ENCODE measurements at regions not wholly inside any gene's neighbourhood (a gene's known extent, or its start where the extent isn't known, plus 50 kb on each side); places are given as distances from the start of the nearest gene placed in this dataset.

DNA sequence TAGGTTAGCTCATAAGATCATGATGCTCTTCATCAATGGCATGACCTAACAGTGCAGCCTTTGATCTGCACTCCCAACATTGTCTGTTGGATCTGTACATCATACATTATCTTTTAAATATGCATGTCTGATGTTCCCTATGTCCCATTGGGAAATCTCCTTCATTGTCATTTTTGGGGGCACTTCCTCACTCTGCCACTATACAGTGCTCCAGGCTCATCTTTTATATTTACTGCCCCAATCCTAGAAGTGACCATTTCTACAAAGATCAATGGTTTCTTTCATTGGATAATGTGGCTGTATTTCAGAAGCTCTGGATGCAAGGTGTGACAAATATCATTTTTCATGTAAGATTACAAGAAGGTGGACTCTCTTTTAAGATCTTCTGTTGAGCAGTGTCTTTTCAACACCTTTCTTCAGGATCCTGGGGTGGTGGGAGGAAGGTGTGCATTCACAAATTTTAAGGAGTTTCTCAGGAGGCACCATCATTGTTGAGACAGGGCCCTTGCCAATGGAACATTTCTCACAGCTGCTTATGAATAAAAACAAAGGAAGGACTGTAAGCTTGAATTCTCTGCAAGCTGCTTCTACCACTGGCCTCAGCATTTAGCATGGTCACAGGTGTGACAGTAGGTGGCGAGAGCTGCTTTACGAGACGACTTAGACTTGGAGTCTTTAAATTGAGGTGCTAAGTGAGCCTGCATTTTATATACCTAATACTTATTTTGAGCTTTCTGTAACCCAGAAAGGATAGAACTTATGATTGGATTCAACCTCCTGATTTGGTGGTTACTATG lies 403.0 kb downstream of the LMO7 start:
- no peak for DNase-seq

DNA sequence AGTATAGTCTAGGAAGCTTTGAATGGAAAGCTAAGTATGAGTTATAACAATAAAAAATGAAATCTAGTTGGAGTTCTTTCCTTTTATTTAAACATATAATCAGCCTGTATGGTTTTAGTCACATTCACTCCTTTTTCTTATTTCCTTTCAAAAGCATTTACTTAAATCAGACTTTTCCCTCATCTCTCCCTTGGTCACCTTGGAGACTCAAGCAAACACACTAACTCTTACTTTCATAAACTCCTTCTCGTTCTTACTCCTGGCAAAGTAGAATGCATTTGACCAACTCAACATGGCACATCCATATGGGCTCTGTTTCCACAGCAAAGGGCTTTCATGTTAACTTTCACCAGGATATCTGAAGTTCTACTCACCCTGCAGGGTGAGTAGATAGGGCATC lies 400.0 kb downstream of the LMO7 start:
- no peak for DNase-seq

DNA sequence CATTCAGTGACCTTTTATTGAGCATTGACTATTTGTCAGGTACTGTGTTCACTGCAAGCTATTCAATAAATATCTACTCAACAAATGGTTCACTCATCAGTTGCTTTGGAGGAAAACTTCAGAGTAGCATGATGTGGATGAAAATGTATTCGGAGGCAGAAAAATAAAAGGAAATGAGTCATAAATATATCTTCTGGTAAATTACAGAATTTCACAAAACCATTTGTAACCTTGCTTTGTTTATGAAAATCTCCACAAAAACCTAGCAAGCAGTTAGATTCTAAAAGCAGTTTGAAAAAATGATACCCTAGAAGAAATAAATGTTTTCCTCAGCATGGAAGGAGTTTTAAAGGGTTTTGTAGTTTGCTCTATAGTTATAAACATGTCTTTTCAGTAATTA lies 399.6 kb downstream of the LMO7 start:
- DNase-seq = no peak

DNA sequence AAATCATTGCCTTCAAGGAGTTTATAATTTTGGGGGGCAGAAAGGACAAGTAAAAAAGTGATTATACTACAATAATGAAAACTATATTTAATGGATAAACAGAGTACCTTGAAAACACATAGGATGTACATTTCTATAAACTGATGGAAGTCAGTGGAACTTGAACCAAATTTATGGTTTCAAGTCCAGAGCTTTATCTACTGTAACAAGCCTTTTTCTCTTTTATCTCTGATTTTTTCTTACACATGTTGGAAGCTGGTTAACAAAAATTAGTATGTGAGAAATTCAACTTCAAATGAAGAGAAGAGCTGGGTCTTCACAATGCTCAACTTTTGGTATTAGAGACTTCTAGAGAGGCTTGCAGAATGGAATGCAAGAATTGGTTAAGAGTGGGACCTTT lies 393.6 kb downstream of the LMO7 start:
- no peak for DNase-seq

DNA sequence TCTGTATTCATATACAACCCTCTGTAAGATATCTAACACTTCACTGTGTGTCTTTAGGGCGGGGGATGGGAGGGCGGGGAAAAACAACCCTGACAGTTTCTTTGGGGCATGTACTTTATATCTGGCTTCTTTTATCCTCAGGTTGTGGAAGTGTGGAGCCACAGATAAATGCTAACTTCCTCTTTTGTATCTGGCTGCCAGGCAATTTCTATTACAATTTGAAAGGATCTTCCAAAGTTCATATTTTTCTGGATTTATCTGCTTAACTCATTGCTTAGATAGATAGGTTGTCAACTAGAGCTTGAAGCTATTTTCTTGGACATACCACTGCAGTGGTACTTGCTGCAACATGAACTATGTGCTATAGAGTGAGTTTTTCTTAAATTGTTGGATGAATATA lies 393.0 kb downstream of the LMO7 start:
- no peak for DNase-seq

DNA sequence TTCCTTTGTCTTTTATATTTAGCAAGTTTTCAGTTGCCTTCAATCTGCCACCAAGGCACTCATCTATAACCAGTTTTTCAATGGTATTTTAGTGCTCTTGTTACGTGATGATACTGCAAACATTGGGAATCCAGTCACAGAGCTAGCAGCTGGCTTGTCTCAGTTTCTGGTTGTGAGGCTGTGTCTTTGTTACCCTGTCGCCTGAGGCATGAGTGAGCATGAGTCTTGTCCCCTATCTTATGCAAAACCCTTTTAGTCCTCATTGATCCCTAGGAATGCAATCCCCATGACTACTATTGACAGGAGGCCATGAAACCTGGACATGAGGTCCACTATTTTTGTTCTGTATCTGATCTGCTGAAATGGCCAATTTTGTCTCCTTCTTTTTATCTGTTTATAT lies 391.0 kb downstream of the LMO7 start:
- no peak for DNase-seq

DNA sequence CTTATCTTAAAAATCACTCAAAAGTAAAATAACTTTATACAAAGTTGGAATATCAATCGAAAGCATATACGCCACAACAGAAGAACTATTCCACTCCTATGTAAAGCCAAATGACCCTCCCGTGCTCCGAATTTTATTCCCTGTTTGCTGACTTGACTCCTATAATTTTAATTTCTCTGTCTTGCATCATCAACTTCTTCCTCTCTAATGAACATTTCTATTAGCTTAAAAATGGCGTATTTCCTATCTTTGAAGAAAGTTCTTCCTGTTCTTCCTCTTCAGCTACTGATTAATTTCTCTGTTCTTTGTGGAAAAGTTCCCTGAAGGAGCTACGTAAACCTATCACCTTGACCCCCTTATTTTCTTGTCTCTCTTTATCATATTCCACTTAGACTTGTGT lies 389.3 kb downstream of the LMO7 start:
- no peak for DNase-seq

DNA sequence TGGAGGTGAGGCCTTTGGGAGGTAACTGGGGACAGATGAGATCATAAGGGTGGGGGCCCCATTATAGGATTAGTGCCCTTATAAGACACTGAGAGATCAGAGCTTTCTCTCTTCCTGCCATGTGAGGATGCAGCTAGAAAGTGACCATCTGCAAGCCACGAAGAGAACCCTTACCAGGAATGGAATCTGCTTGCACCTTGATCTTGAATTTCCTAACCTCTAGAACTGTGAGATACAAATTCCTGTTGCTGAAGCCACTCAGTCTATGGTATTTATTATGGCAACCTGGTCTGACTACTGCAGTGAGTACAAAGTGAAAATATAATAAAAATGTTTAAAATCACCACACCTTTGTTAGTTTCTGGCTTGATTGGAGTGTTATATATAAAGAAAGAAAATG lies 388.0 kb downstream of the LMO7 start:
- peak; percentile 50 for DNase-seq

DNA sequence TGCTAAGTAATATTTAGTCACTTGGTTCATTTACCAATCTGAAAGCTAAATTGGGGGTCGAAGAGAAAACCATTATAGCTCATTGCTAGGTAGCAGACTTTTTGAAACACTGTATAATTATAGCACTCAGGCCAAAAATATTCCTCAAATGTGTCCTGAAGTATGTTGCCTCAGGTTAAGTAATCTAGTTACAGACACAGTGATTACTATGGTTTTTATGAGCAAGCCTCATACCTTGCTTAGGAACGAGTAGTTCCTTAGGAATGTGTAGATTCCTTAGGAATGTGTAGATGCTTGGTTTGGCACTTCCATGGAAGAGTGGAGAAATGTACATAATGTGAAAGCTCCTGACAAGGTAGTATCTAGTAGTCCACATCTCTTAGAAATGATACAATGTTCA lies 387.5 kb downstream of the LMO7 start:
- DNase-seq = no peak

DNA sequence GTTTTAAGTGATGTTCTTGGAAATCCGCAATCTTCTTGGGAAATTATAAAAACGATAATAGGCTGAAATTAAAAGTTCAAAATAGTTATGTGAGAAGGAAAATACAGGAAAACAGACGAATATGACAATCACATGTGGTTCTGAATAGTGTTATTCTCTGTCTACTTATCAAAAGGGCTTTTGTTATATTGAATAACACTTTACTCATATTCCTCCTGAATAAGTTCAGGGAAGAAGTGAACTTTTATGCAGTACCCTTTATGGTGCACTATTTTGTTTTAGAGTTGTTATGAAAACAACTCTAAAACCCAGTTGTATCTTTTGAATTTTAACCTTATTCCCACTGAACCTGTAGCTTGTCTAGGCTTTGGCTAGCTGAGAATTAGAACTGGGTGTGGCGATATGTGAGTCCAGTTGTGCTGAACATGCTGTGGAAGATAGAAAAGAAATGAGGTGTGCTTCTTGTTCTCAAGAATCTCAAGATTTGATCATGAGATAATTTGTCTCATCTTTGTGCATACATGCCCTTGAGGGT lies 384.4 kb downstream of the LMO7 start:
- DNase-seq = no peak

DNA sequence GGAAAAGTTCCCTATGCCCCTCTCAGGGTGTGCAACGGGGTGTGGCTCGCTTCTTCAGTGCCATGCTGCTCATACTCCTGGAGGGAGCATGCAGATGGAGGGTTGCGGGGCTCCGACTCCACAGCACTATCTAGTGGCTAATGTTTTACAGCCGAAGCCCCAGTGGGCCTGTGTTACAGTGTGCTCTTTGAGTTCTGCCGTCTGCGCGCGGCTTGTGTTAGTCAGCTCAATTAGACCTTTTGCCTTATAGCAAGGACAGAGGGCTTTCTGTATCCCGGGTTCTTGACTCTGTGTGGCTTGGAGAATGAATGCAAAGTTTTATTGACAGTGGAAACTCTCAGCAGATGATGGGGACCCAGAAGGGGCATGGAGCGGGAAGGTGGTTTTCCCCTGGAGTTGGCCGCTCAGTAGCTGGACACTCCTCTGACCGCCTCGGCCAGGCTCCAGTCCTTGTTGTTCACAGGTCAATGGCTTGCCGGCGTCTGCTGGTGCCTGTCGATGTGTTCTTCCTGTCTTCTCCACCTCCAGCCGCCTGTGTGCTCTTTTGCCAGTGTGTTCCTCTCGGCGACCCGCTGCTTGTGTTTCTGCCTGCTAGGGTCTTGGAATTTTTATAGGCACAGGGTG lies 383.4 kb downstream of the LMO7 start:
- DNase-seq = peak; percentile 45

DNA sequence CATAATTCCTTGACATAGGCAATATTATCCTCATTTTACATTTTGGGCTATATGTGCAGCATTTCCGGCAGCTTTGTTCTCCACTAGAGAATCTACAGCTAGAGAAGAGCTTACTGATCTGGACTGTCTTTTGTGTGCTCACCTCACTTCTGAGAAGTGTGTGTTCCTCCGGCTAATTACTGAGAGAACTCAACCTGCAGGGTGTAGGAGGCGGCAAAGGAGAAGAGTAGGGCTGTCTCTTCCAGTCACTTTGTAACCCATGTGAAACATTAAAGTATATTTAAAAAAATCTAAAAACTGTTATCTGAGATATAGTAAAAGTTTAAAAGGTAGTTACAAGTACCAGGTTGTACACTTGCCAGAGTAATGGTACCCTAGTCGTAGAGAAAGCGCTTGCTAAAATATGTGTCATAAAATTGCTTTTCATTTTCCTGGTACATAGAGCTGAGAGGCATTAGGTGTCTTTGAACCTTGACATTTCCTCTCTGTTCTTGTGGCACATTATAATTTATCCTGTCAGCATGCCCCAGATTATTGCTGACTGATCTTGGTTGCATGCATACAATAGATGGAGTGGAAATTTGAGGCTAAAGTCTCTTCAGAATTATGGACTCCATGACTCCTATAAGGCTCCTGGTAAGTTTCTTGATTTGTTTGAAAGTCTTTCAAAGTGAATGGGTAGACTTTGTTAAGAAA lies 381.9 kb downstream of the LMO7 start:
- DNase-seq = no peak

DNA sequence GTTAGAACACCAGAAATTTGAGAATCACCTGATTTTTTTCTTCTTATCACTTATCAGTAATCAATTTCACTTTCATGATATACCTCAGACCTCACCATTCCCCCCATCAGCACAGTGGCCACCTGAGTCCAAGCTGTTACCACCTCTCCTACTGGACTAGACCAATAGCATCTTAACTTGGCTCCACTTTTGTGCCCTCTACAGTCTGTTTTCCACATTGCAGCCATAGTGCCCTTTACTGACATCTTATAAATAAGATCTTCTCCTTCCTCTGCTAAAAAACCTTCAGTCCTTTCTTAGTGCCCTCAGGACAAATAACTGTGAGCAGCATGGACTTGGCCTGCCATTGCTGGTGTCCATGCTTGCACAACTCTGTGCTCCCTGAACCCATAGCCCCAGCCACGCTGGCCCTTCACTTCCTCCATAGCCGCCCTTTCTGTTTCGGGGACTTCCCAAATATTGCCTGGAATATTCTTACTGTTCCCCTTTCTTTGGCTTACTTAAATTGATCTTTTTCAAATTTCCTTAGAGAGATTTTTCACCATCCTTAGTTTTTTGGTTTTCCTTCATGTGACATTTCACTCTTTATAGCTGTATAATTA lies 380.8 kb downstream of the LMO7 start:
- peak; percentile 60 for DNase-seq

DNA sequence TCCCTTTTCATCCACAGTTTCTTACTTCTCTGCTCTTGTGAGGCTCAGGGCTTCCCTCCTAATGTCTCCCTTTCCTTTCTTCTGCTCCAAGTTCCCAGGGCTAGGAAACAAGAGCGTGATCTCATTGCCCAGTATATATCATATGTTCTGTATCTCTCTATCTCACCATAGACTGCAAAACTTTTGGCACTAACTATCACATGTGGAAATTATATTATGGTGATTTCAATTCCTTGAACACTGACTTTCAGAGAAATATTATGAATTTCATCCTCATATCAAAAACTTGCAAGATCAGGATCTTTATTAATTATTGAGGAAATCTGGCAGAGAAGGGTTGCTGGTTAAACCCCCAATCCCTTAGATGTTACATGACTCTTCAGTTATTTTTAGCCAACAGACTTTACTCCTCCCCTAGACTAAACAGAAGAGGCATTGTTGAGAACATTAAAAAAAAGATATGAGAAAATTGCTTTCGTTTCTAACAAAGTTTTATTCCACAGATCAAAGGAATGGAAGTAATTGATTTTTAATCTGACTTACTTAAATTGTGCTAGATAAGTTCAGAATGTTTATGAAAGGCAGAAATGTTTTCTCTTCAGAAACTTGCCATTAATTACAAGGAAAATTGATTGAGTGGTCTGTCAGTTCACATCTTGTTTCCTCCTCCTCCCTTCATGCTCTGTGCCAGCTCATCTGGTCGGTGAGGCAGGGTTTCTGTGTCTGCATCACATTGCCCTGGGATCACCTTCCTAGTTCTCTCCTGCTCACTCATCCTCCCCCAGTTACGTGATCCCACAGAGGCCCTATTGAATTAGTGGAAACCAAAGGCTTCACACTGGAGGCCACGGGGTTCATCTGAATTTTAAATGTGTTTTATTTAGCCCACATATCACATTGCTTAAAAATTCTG lies 378.5 kb downstream of the LMO7 start:
- DNase-seq = no peak

DNA sequence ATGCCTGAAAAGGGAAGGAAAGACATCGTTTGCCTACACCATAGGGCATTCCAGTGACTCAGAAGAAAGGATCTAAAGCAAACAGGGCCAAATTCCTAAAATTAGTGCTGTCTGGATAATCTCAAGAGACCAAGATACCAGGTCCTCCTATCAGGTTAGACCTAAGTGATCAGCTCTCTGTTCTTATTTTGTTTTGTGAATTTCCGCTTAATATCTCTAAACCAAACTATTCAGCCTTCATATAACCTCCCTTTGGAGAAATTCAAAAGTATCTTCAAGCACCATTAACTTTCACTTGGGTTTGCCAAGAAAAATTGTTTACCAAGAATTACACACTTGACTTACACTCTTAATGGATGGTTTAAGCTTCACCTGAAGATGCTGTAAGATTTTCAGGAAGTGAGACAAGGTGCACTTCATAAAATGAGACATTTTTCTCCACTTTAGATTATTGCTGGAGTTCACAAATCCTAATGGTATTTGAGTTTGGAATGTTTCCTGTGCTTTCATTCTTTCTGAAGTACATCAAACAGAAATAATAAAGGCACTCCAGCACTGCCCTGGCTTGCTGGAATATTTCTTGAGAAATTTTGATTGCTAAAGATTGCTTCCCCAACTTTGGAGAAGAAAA lies 376.1 kb downstream of the LMO7 start:
- no peak for DNase-seq

DNA sequence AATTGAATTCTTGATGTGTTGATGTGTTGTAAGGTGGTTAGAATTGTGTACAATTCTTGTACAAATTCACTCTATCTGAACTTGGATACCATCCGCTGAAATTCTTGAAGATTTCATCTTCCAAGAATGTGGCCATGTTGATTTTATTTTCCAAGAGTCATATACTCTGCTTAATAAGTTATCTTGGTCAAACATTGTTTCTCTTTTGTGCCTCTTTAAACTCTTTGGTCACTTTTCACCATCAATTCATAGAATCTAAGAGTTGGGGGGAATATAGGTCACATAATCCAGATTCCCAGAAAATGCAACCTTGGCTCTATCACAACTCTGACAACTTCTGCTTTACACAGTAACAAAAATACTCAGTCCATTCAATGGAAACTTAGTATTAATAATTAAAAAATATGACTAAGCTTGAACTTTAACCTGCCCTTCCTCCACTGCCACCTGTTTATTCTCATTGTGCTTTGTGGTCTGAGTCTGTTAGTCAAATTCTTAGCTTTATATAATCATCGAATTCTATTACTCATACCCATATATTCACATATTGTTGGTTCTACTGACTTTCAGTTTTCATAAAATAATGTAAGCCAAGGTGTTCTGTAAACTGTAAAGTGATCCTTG lies 373.2 kb downstream of the LMO7 start:
- DNase-seq = no peak

DNA sequence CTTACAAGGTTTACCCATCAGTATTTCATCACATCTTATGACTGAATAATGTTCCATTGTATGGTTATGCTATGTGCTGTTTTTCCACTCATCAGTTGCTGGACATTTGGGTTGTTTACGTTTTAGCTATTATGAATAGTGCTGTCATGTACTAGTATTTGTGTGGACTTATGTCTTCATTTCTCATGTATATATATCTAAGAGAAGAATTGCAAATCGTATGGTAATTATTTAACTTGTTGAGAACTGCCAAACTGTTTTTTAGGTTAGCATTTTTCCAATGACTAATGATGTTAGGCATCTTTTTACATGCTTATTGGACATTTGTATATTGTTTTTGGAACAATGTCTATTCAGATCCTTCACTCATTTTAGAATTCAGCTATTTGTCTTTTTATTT lies 368.3 kb downstream of the LMO7 start:
- DNase-seq = no peak

DNA sequence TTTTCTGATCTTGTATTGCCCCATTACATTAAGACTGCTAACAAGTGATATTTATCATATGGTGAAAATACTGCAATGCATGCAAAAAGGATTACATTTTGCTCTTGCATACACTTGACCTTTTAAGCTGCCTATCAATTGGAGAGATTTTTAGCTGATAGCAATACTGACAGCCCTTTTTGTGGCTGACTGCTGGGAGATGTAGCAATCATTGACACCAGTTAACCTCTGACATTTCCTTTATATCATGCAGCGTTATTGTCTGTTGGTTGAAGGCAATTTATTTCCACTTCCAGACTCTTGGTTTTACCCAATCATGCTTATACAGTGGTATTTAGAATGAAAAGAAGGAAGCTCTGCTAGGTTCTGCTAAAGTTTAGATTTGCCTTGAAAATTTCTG lies 364.0 kb downstream of the LMO7 start:
- DNase-seq = peak; percentile 21

DNA sequence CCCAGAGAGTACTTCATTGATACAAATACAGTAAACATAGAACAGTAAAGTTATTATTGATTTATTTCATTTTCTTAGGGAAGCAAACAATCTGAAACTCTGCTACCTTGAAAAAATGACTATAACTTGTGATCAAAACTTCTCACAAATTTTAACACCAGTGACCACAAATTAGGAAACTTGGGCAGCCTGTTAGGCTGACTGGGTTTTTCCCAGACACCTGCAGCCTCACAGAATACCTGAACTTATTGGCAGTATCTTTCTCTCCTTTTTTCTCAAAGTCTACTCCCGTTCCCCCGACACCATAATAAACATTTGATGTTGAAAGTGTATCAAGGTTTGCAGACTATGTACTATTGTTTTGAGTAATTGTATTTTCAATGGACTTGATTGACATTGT lies 360.5 kb downstream of the LMO7 start:
- no peak for DNase-seq

DNA sequence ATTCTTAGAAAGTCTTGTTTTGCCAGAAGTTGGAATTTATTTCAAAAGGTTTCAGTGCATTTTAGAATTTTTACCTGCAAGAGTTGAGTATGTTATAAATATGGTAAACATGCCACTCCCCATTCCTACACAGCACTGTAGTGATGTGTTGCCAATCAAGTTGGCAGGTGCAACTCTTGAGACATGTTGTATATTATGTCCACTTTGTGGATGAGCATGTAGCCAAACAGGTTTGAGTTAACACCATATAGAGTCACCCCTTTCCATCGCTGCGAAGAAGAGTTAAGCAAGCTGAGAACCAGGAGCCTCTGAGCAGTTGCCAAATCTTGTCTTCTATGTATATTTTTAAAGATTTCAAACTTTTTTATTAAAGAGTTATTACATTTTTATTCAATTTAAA lies 359.8 kb downstream of the LMO7 start:
- no peak for DNase-seq

DNA sequence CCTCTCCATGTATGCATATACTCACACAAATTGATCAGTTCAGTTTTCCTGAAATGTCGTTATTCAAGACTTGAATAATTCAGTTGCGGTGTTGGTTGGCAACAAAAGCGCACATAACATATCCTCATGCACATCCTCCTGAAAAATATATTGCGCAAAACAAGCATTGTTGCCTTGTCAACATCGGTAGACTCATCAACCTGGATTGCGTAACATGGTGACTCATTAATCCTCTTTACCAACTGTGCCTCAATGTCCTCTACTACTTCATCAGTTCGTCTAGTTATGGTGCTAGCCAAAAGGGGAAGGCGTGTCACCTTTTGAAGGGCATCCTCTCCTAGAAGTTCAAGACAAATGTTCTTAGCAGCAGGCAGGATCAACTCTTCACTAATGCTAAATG lies 357.7 kb downstream of the LMO7 start:
- no peak for DNase-seq

DNA sequence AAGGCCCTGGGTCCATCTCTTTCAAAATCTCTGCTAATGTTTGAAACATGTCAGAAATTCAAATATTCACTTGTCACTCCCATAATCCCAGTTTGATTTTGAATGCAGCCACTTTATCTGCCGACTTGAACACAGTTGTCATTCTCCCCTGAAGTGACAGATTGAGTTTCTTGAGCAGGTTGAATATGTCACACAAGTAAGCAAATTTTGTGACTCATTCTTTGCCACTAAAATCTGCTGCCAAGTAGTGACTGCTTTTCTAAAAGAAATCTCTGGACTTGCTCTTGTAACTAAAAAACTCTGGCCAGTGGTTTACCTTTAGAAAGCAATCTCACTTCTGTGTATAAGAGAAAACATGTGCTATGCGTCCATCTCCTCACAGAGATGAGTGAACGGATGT lies 357.1 kb downstream of the LMO7 start:
- no peak for DNase-seq
